Non-pigmented ciliary epithelial cell (primary cell): ENCODE measurements at regions not wholly inside any gene's neighbourhood (a gene's known extent, or its start where the extent isn't known, plus 50 kb on each side); places are given as distances from the start of the nearest gene placed in this dataset.

Source experiments
- DNase-seq: peaks from one replicate; pipeline ENCODE4 v3.0.0-alpha.2; 2010; ENCODE audit warnings: low read depth

- DNase-seq = no peak
Observed at GRCh38 chr10:33542752-33543505, 208.5 kb upstream of the NRP1 start.

GRCh38 chr10:33539116-33539515 is 204.6 kb upstream of the NRP1 start:
- no peak for DNase-seq

- peak; percentile 19 for DNase-seq
Observed at GRCh38 chr10:33537066-33537465, 202.6 kb upstream of the NRP1 start.

- no peak for DNase-seq
Observed at GRCh38 chr10:33536508-33536907, 202.0 kb upstream of the NRP1 start.

- DNase-seq = no peak
Observed at GRCh38 chr10:33535866-33536265, 201.4 kb upstream of the NRP1 start.

- DNase-seq = no peak
Observed at GRCh38 chr10:33534416-33534815, 199.9 kb upstream of the NRP1 start.

- no peak for DNase-seq
Observed at GRCh38 chr10:33533612-33534011, 199.1 kb upstream of the NRP1 start.

GRCh38 chr10:33532901-33533300 is 198.4 kb upstream of the NRP1 start:
- DNase-seq = no peak

GRCh38 chr10:33529234-33529633 is 194.8 kb upstream of the NRP1 start:
- DNase-seq = no peak

- no peak for DNase-seq
Observed at GRCh38 chr10:33524966-33525365, 190.5 kb upstream of the NRP1 start.

GRCh38 chr10:33524041-33524440 is 189.6 kb upstream of the NRP1 start:
- DNase-seq = no peak

- no peak for DNase-seq
Observed at GRCh38 chr10:33523236-33523792, 188.8 kb upstream of the NRP1 start.

GRCh38 chr10:33521904-33522303 is 187.4 kb upstream of the NRP1 start:
- DNase-seq = no peak

- no peak for DNase-seq
Observed at GRCh38 chr10:33521062-33521461, 186.6 kb upstream of the NRP1 start.

- DNase-seq = no peak
Observed at GRCh38 chr10:33520223-33520622, 185.8 kb upstream of the NRP1 start.

- no peak for DNase-seq
Observed at GRCh38 chr10:33519130-33519860, 184.8 kb upstream of the NRP1 start.

GRCh38 chr10:33510206-33510605 is 175.7 kb upstream of the NRP1 start:
- no peak for DNase-seq

- DNase-seq = peak; percentile 67
Observed at GRCh38 chr10:33509231-33509831, 174.9 kb upstream of the NRP1 start.

- DNase-seq = no peak
Observed at GRCh38 chr10:33507662-33508425, 173.4 kb upstream of the NRP1 start.

- no peak for DNase-seq
Observed at GRCh38 chr10:33506838-33507661, 172.6 kb upstream of the NRP1 start.

- no peak for DNase-seq
Observed at GRCh38 chr10:33506391-33506790, 171.9 kb upstream of the NRP1 start.
